IMR-90 (cell line): ENCODE measurements at regions not wholly inside any gene's neighbourhood (a gene's known extent, or its start where the extent isn't known, plus 50 kb on each side); places are given as distances from the start of the nearest gene placed in this dataset.

ENCODE experiments used
- ATAC-seq: fragments of 200-7000 bp; cut with Tn5 transposase; 2 replicates; pipeline ENCODE4 v1.9.1; 2020; ENCODE audit warnings: low read depth, mild to moderate bottlenecking, moderate library complexity
- BruUV-seq: library from RNA; stranded (reverse); fragments of 400-500 nt; replicated peaks from 2 replicates; lab custom pipeline; 2021; lab: Mats Ljungman, UMichigan
- CTCF ChIA-PET: fragments of 300-600 bp; formaldehyde crosslinking; extraction: SDS; loops from one replicate; lab custom pipeline; 2021; ENCODE audit warnings: antibody characterized with exemption; lab: Yijun Ruan, JAX
- POLR2A ChIA-PET: fragments of 300-600 bp; sonication (Branson Sonifier 250); formaldehyde crosslinking; loops from one replicate; lab custom pipeline; 2022; ENCODE audit warnings: antibody characterized with exemption; ENCODE audit not compliant: unreplicated experiment; lab: Charles Lee
- DNase-seq: peaks from one replicate; pipeline ENCODE4 v3.0.0; 2013
- H2AFZ ChIP-seq: replicated peaks from 2 replicates; pipeline ENCODE3; 2013; ENCODE audit warnings: low read length, mild to moderate bottlenecking; ENCODE audit not compliant: poor library complexity
- H2AK5ac ChIP-seq: 2 replicates; pipeline ENCODE4 v1.6.1; 2013; ENCODE audit warnings: low read depth, low read length, inconsistent platforms
- H2AK9ac ChIP-seq: replicated peaks from 2 replicates; pipeline ENCODE3; 2013; ENCODE audit warnings: mild to moderate bottlenecking, low read depth, low read length, moderate library complexity; ENCODE audit not compliant: poor library complexity
- H2BK120ac ChIP-seq: 2 replicates; pipeline ENCODE4 v1.6.1; 2013; ENCODE audit warnings: low read depth, low read length, inconsistent platforms
- H2BK15ac ChIP-seq: 3 replicates; pipeline ENCODE4 v1.6.1; 2013; ENCODE audit warnings: low read depth, low read length, inconsistent platforms
- H2BK20ac ChIP-seq: 2 replicates; pipeline ENCODE4 v1.6.1; 2013; ENCODE audit warnings: low read depth, mild to moderate bottlenecking, inconsistent platforms, low read length, moderate library complexity
- H2BK5ac ChIP-seq: 2 replicates; pipeline ENCODE4 v1.6.1; 2013; ENCODE audit warnings: mild to moderate bottlenecking, low read depth, low read length, inconsistent platforms; ENCODE audit not compliant: poor library complexity, severe bottlenecking
- H3K14ac ChIP-seq: replicated peaks from 2 replicates; pipeline ENCODE4 v1.6.1; 2013; ENCODE audit warnings: low read depth, low read length, inconsistent platforms
- H3K18ac ChIP-seq: 2 replicates; pipeline ENCODE4 v1.6.1; 2013; ENCODE audit warnings: low read depth, low read length, control low read depth
- H3K23ac ChIP-seq: 2 replicates; pipeline ENCODE4 v1.6.1; 2013; ENCODE audit warnings: low read depth, low read length, inconsistent platforms
- H3K27ac ChIP-seq: 2 replicates; pipeline ENCODE4 v1.5.1; 2013; ENCODE audit warnings: mild to moderate bottlenecking, control low read depth, low read length; ENCODE audit not compliant: insufficient read depth
- H3K27me3 ChIP-seq: 2 replicates; pipeline ENCODE4 v1.6.1; 2013; ENCODE audit warnings: low read length; ENCODE audit not compliant: control insufficient read depth, insufficient read depth
- H3K36me3 ChIP-seq: 2 replicates; pipeline ENCODE4 v1.6.1; 2013; ENCODE audit warnings: low read length, mixed read lengths; ENCODE audit not compliant: control insufficient read depth, insufficient read depth
- H3K4ac ChIP-seq: 2 replicates; pipeline ENCODE4 v1.6.1; 2013; ENCODE audit warnings: low read depth, low read length, inconsistent platforms
- H3K4me1 ChIP-seq: 2 replicates; pipeline ENCODE4 v1.6.1; 2013; ENCODE audit warnings: low read length, mixed read lengths; ENCODE audit not compliant: control insufficient read depth, insufficient read depth
- H3K4me2 ChIP-seq: 2 replicates; pipeline ENCODE4 v1.6.1; 2013; ENCODE audit warnings: low read depth, mild to moderate bottlenecking, control low read depth, low read length, moderate library complexity
- H3K4me3 ChIP-seq: 2 replicates; pipeline ENCODE4 v1.5.1; 2013; ENCODE audit warnings: low read depth, mild to moderate bottlenecking, control low read depth, low read length, moderate library complexity; ENCODE audit not compliant: insufficient read depth
- H3K56ac ChIP-seq: 2 replicates; pipeline ENCODE4 v1.6.1; 2013; ENCODE audit warnings: low read length, inconsistent platforms; ENCODE audit not compliant: insufficient read depth; ENCODE audit errors: extremely low read depth
- H3K79me1 ChIP-seq, 2 experiments: 2 replicates each; pipeline ENCODE4 v1.6.1; 2013; ENCODE audit warnings: low read length in 2 of 2, inconsistent platforms in 1 of 2, low read depth in 1 of 2
- H3K9ac ChIP-seq: 2 replicates; pipeline ENCODE4 v1.6.1; 2013; ENCODE audit warnings: low read depth, low read length, control low read depth
- H3K9me1 ChIP-seq: 2 replicates; pipeline ENCODE4 v1.6.1; 2013; ENCODE audit warnings: low read length, inconsistent platforms; ENCODE audit not compliant: insufficient read depth
- H3K9me3 ChIP-seq: 2 replicates; pipeline ENCODE4 v1.6.1; 2013; ENCODE audit warnings: low read length; ENCODE audit not compliant: control insufficient read depth, insufficient read depth
- H4K20me1 ChIP-seq: 2 replicates; pipeline ENCODE4 v1.6.1; 2013; ENCODE audit warnings: low read length, inconsistent platforms; ENCODE audit not compliant: insufficient read depth
- H4K5ac ChIP-seq: 2 replicates; pipeline ENCODE4 v1.6.1; 2013; ENCODE audit warnings: mild to moderate bottlenecking, low read depth, low read length, control low read depth
- H4K8ac ChIP-seq, 2 experiments: 2 replicates each; pipeline ENCODE4 v1.6.1; 2013; ENCODE audit warnings: low read depth in 2 of 2, low read length in 2 of 2, control low read depth in 1 of 2, inconsistent platforms in 1 of 2
- H4K91ac ChIP-seq: 2 replicates; pipeline ENCODE4 v1.6.1; 2013; ENCODE audit warnings: low read depth, low read length, inconsistent platforms; ENCODE audit not compliant: insufficient read depth
- BHLHE40 ChIP-seq: fragments of 150-350 bp; IDR thresholded peaks from 2 replicates; pipeline ENCODE4 v1.6.1; 2016; ENCODE audit warnings: mild to moderate bottlenecking, low read depth, low read length
- CEBPB ChIP-seq: IDR thresholded peaks from 2 replicates; pipeline ENCODE4 v1.6.1; 2012; ENCODE audit warnings: low read depth, low read length, improper control_type of control experiment
- CHD1 ChIP-seq: IDR thresholded peaks from 2 replicates; pipeline ENCODE4 v1.6.1; 2012; ENCODE audit warnings: low read depth, low read length, improper control_type of control experiment
- CTCF ChIP-seq: conservative IDR thresholded peaks from 2 replicates; pipeline ENCODE4 v1.5.1; 2012; ENCODE audit warnings: mild to moderate bottlenecking, low read depth, low read length, improper control_type of control experiment
- ELK1 ChIP-seq: fragments of 150-350 bp; IDR thresholded peaks from 2 replicates; pipeline ENCODE4 v1.6.1; 2016; ENCODE audit warnings: low read depth, mild to moderate bottlenecking, low read length, moderate library complexity, borderline replicate concordance
- FOS ChIP-seq: fragments of 150-350 bp; IDR thresholded peaks from 2 replicates; pipeline ENCODE4 v1.6.1; 2016; ENCODE audit warnings: low read depth, low read length
- MAFK ChIP-seq: IDR thresholded peaks from 2 replicates; pipeline ENCODE4 v1.6.1; 2012; ENCODE audit warnings: low read depth, low read length, improper control_type of control experiment
- MAZ ChIP-seq: IDR thresholded peaks from 2 replicates; pipeline ENCODE4 v1.6.1; 2012; ENCODE audit warnings: low read depth, mild to moderate bottlenecking, low read length, improper control_type of control experiment, moderate library complexity, borderline replicate concordance
- MXI1 ChIP-seq: IDR thresholded peaks from 2 replicates; pipeline ENCODE4 v1.6.1; 2012; ENCODE audit warnings: low read depth, mild to moderate bottlenecking, low read length, moderate library complexity, borderline replicate concordance
- NFE2L2 ChIP-seq: fragments of 150-350 bp; IDR thresholded peaks from 2 replicates; pipeline ENCODE4 v1.6.1; 2016; ENCODE audit warnings: low read depth, mild to moderate bottlenecking, low read length
- POLR2A ChIP-seq: IDR thresholded peaks from 2 replicates; pipeline ENCODE4 v1.6.1; 2012; ENCODE audit warnings: mild to moderate bottlenecking, low read depth, low read length
- RAD21 ChIP-seq: IDR thresholded peaks from 2 replicates; pipeline ENCODE4 v1.6.1; 2012; ENCODE audit warnings: low read length, improper control_type of control experiment
- RCOR1 ChIP-seq: IDR thresholded peaks from 2 replicates; pipeline ENCODE4 v1.6.1; 2012; ENCODE audit warnings: mild to moderate bottlenecking, low read length, improper control_type of control experiment; ENCODE audit not compliant: insufficient replicate concordance
- RFX5 ChIP-seq: IDR thresholded peaks from 2 replicates; pipeline ENCODE4 v1.8.0; 2012; ENCODE audit warnings: low read depth, mild to moderate bottlenecking, low read length, moderate library complexity
- SMC3 ChIP-seq: fragments of 150-350 bp; IDR thresholded peaks from 2 replicates; pipeline ENCODE4 v1.6.1; 2016; ENCODE audit warnings: low read depth, mild to moderate bottlenecking, antibody characterized with exemption, low read length, moderate library complexity
- WGBS, 2 experiments: methylation state at CpG; one replicate each; pipeline versions ENCODE4 v1.1.5 to v1.1.7; 2013; ENCODE audit warnings: missing lambda C conversion rate in 2 of 2; ENCODE audit not compliant: insufficient read length in 1 of 2; ENCODE audit errors: extremely low coverage in 2 of 2; 5-methylcytosine and 5-hydroxymethylcytosine counted together
- dilution Hi-C: fragments of 300-500 bp; cut with HindIII; formaldehyde crosslinking; loops from one replicate; pipeline ENCODE4 v1.14.3; 2018; ENCODE audit warnings: low sequenced_read_pairs; ENCODE audit not compliant: unreplicated experiment
- in situ Hi-C: fragments of 300-500 bp; cut with MboI; formaldehyde crosslinking; loops from 3 replicates; pipeline ENCODE4 v1.14.3; 2019; ENCODE audit warnings: low sequenced_read_pairs, inconsistent platforms, mixed read lengths
- intact Hi-C: fragments of 100-400 bp; cut with micrococcal nuclease; formaldehyde crosslinking; loops from 2 replicates; pipeline ENCODE4 v1.10.0; 2022
- TF ChIP-seq, protein P1 (sequence below): fragments of 150-350 bp; IDR thresholded peaks from 2 replicates; pipeline ENCODE4 v1.6.1; 2017; ENCODE audit warnings: mild to moderate bottlenecking, antibody characterized with exemption, low read length, low read depth

DNA sequence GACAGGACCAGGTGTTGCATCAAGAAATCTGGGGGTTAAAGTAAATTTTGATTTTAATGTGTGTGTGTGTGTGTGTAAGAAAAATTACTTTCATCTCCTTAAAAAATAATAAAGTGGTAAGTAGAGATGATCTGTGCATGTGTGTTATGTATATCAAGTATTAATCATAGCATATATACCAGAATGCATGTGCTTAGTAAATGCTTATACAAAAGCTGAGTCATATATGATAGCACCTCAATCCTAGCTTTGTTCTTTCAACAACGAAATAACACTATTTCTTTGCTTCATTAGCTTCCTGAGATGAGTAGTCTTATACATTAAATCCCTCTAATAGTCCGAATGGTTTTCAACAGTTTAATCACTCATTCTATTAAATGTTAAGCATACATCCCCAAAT, 899.6 kb upstream of the ANO3 start:
- no peak overlapping the region for H3K4ac ChIP-seq
- WGBS, 2 experiments = no CpG with 5 or more reads among the region's 2 CpGs
- no peak overlapping the region for H2BK15ac ChIP-seq
- ChIA-PET CTCF (no interaction called here), POLR2A (no interaction called here)
- no peak overlapping the region for H3K4me2 ChIP-seq
- H3K14ac ChIP-seq = no peak overlapping the region
- DNase-seq (no peak), ATAC-seq (no peak)
- no peak overlapping the region for H2AK5ac ChIP-seq
- H4K8ac ChIP-seq = no peak overlapping the region
- H2BK5ac ChIP-seq = no peak overlapping the region
- intact Hi-C loops (loop anchor here (10.0 kb wide), 1 partner anchor 792 kb away; no protein-coding TSS in a partner anchor), dilution Hi-C loops (no loop called here), in situ Hi-C loops (no loop called here)
- H3K18ac ChIP-seq = no peak overlapping the region
- no peaks in the 10 kb centered on the region for H3K4me1 ChIP-seq
- no peak overlapping the region for H4K5ac ChIP-seq
- no peak overlapping the region for H3K23ac ChIP-seq
- no peaks in the 10 kb centered on the region for H3K27me3 ChIP-seq
- H2AFZ ChIP-seq = no peak overlapping the region
- no peaks in the 10 kb centered on the region for H3K79me1 ChIP-seq
- H3K9ac ChIP-seq = no peak overlapping the region
- no peak overlapping the region for H4K91ac ChIP-seq
- no peak overlapping the region for H2BK120ac ChIP-seq
- no peaks in the 10 kb centered on the region for H3K36me3 ChIP-seq
- BruUV-seq = no TSS peak
- no peaks in the 10 kb centered on the region for H4K20me1 ChIP-seq
- H3K9me1 ChIP-seq = no peaks in the 10 kb centered on the region
- no peak overlapping the region for H2AK9ac ChIP-seq
- no peak overlapping the region for H3K56ac ChIP-seq
- H3K9me3 ChIP-seq = no peaks in the 10 kb centered on the region
- no peak overlapping the region for H2BK20ac ChIP-seq
- H3K27ac ChIP-seq = no peak overlapping the region
- H3K4me3 ChIP-seq = no peak overlapping the region
- TF ChIP-seq SMC3 (no peak), FOS (no peak), POLR2A (no peak), MXI1 (no peak), CEBPB (no peak), ELK1 (no peak), RCOR1 (no peak), MAFK (no peak), CTCF (no peak), BHLHE40 (no peak), MAZ (no peak), RFX5 (no peak), CHD1 (no peak), NFE2L2 (no peak), RAD21 (no peak)
- TF ChIP-seq, protein P1, sequence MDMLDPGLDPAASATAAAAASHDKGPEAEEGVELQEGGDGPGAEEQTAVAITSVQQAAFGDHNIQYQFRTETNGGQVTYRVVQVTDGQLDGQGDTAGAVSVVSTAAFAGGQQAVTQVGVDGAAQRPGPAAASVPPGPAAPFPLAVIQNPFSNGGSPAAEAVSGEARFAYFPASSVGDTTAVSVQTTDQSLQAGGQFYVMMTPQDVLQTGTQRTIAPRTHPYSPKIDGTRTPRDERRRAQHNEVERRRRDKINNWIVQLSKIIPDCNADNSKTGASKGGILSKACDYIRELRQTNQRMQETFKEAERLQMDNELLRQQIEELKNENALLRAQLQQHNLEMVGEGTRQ = no peak
